HG03045 (cell line): ENCODE measurements at regions not wholly inside any gene's neighbourhood (a gene's known extent, or its start where the extent isn't known, plus 50 kb on each side); places are given as distances from the start of the nearest gene placed in this dataset.

Source experiments
- ATAC-seq: cut with Tn5 transposase; IDR thresholded peaks from one replicate; pipeline ENCODE4 v1.9.1; 2021; ENCODE audit warnings: mild to moderate bottlenecking, moderate library complexity; ENCODE audit not compliant: unreplicated experiment

GRCh38 chr10:57884965-57885617, 382.6 kb downstream of the IPMK start:
- ATAC-seq, result no peak

- ATAC-seq, result no peak
Measured at GRCh38 chr10:57884407-57884806, 383.3 kb downstream of the IPMK start.

- no peak for ATAC-seq
Measured at GRCh38 chr10:57880446-57881227, 387.1 kb downstream of the IPMK start.

GRCh38 chr10:57874810-57875209, 392.9 kb downstream of the IPMK start:
- no peak for ATAC-seq

- no peak for ATAC-seq
Measured at GRCh38 chr10:57867241-57867640, 400.5 kb downstream of the IPMK start.

GRCh38 chr10:57864765-57865680, 402.7 kb downstream of the IPMK start:
- ATAC-seq, result no peak

GRCh38 chr10:57849691-57850357, 417.9 kb downstream of the IPMK start:
- no peak for ATAC-seq

GRCh38 chr10:57846307-57847065, 421.2 kb downstream of the IPMK start:
- ATAC-seq, result no peak

GRCh38 chr10:57844387-57844998, 423.2 kb downstream of the IPMK start:
- ATAC-seq, result no peak

GRCh38 chr10:57830877-57831560, 436.7 kb downstream of the IPMK start:
- no peak for ATAC-seq

GRCh38 chr10:57825015-57825414, 442.7 kb downstream of the IPMK start:
- ATAC-seq, result no peak

- ATAC-seq, result no peak
Measured at GRCh38 chr10:57823398-57823797, 444.3 kb downstream of the IPMK start.

- no peak for ATAC-seq
Measured at GRCh38 chr10:57822965-57823364, 444.7 kb downstream of the IPMK start.

- ATAC-seq, result no peak
Measured at GRCh38 chr10:57818522-57818921, 449.2 kb downstream of the IPMK start.

GRCh38 chr10:57817741-57818140, 450.0 kb downstream of the IPMK start:
- ATAC-seq, result no peak

- ATAC-seq, result no peak
Measured at GRCh38 chr10:57815949-57816348, 451.7 kb downstream of the IPMK start.

- ATAC-seq, result no peak
Measured at GRCh38 chr10:57809961-57810360, 457.7 kb downstream of the IPMK start.

GRCh38 chr10:57807906-57808305, 459.8 kb downstream of the IPMK start:
- ATAC-seq, result no peak

GRCh38 chr10:57806675-57807074, 461.0 kb downstream of the IPMK start:
- no peak for ATAC-seq
